H1 (cell line): ENCODE measurements at regions not wholly inside any gene's neighbourhood (a gene's known extent, or its start where the extent isn't known, plus 50 kb on each side); places are given as distances from the start of the nearest gene placed in this dataset.

Experiments
- BACH1 ChIP-seq: IDR thresholded peaks from 2 replicates; pipeline ENCODE4 v1.6.1; 2012; ENCODE audit warnings: low read length, improper control_type of control experiment
- CHD7 ChIP-seq: fragments of 300-600 bp; sonication (generic); IDR thresholded peaks from 2 replicates; pipeline ENCODE4 v1.7.1; 2012; ENCODE audit warnings: low read length, moderate library complexity, mild to moderate bottlenecking, inconsistent platforms; ENCODE audit not compliant: insufficient replicate concordance
- GABPA ChIP-seq: IDR thresholded peaks from 2 replicates; pipeline ENCODE4 v1.6.1; 2011; ENCODE audit warnings: mild to moderate bottlenecking, low read length, moderate library complexity, borderline replicate concordance; ENCODE audit not compliant: insufficient read depth
- MAX ChIP-seq: IDR thresholded peaks from 2 replicates; pipeline ENCODE4 v1.6.1; 2012; ENCODE audit warnings: inconsistent platforms
- POLR2AphosphoS5 ChIP-seq: IDR thresholded peaks from 2 replicates; pipeline ENCODE4 v1.6.1; 2011; ENCODE audit warnings: low read depth, low read length
- SIRT6 ChIP-seq: IDR thresholded peaks from one replicate; pipeline ENCODE4 v1.7.1; 2012; ENCODE audit warnings: low read length, inconsistent platforms
- USF2 ChIP-seq: IDR thresholded peaks from 2 replicates; pipeline ENCODE4 v1.6.1; 2011; ENCODE audit warnings: low read length, improper control_type of control experiment
- ZNF274 ChIP-seq: IDR thresholded peaks from 2 replicates; pipeline ENCODE4 v1.7.0; 2012; ENCODE audit warnings: low read length, borderline replicate concordance; ENCODE audit errors: extremely low read depth

- no peak for TF ChIP-seq CHD7
- TF ChIP-seq BACH1, result no peak
- no peak for TF ChIP-seq SIRT6
- no peak for TF ChIP-seq POLR2AphosphoS5
- TF ChIP-seq USF2, result no peak
- no peak for TF ChIP-seq ZNF274
- TF ChIP-seq GABPA, result no peak
- no peak for TF ChIP-seq MAX
- TF ChIP-seq, all 59 proteins: peak for 0
Measured at GRCh38 chr12:88646824-88647223, 66.6 kb upstream of the KITLG start (continued).
